IMR-90 (cell line): ENCODE measurements at regions not wholly inside any gene's neighbourhood (a gene's known extent, or its start where the extent isn't known, plus 50 kb on each side); places are given as distances from the start of the nearest gene placed in this dataset.

ENCODE experiments used
- ATAC-seq: fragments of 200-7000 bp; cut with Tn5 transposase; 2 replicates; pipeline ENCODE4 v1.9.1; 2020; ENCODE audit warnings: low read depth, mild to moderate bottlenecking, moderate library complexity
- BruUV-seq: library from RNA; stranded (reverse); fragments of 400-500 nt; replicated peaks from 2 replicates; lab custom pipeline; 2021; lab: Mats Ljungman, UMichigan
- CTCF ChIA-PET: fragments of 300-600 bp; formaldehyde crosslinking; extraction: SDS; loops from one replicate; lab custom pipeline; 2021; ENCODE audit warnings: antibody characterized with exemption; lab: Yijun Ruan, JAX
- POLR2A ChIA-PET: fragments of 300-600 bp; sonication (Branson Sonifier 250); formaldehyde crosslinking; loops from one replicate; lab custom pipeline; 2022; ENCODE audit warnings: antibody characterized with exemption; ENCODE audit not compliant: unreplicated experiment; lab: Charles Lee
- DNase-seq: peaks from one replicate; pipeline ENCODE4 v3.0.0; 2013
- H2AFZ ChIP-seq: replicated peaks from 2 replicates; pipeline ENCODE3; 2013; ENCODE audit warnings: low read length, mild to moderate bottlenecking; ENCODE audit not compliant: poor library complexity
- H2AK5ac ChIP-seq: 2 replicates; pipeline ENCODE4 v1.6.1; 2013; ENCODE audit warnings: low read depth, low read length, inconsistent platforms
- H2AK9ac ChIP-seq: replicated peaks from 2 replicates; pipeline ENCODE3; 2013; ENCODE audit warnings: mild to moderate bottlenecking, low read depth, low read length, moderate library complexity; ENCODE audit not compliant: poor library complexity
- H2BK120ac ChIP-seq: 2 replicates; pipeline ENCODE4 v1.6.1; 2013; ENCODE audit warnings: low read depth, low read length, inconsistent platforms
- H2BK15ac ChIP-seq: 3 replicates; pipeline ENCODE4 v1.6.1; 2013; ENCODE audit warnings: low read depth, low read length, inconsistent platforms
- H2BK20ac ChIP-seq: 2 replicates; pipeline ENCODE4 v1.6.1; 2013; ENCODE audit warnings: low read depth, mild to moderate bottlenecking, inconsistent platforms, low read length, moderate library complexity
- H2BK5ac ChIP-seq: 2 replicates; pipeline ENCODE4 v1.6.1; 2013; ENCODE audit warnings: mild to moderate bottlenecking, low read depth, low read length, inconsistent platforms; ENCODE audit not compliant: poor library complexity, severe bottlenecking
- H3K14ac ChIP-seq: replicated peaks from 2 replicates; pipeline ENCODE4 v1.6.1; 2013; ENCODE audit warnings: low read depth, low read length, inconsistent platforms
- H3K18ac ChIP-seq: 2 replicates; pipeline ENCODE4 v1.6.1; 2013; ENCODE audit warnings: low read depth, low read length, control low read depth
- H3K23ac ChIP-seq: 2 replicates; pipeline ENCODE4 v1.6.1; 2013; ENCODE audit warnings: low read depth, low read length, inconsistent platforms
- H3K27ac ChIP-seq: 2 replicates; pipeline ENCODE4 v1.5.1; 2013; ENCODE audit warnings: mild to moderate bottlenecking, control low read depth, low read length; ENCODE audit not compliant: insufficient read depth
- H3K27me3 ChIP-seq: 2 replicates; pipeline ENCODE4 v1.6.1; 2013; ENCODE audit warnings: low read length; ENCODE audit not compliant: control insufficient read depth, insufficient read depth
- H3K36me3 ChIP-seq: 2 replicates; pipeline ENCODE4 v1.6.1; 2013; ENCODE audit warnings: low read length, mixed read lengths; ENCODE audit not compliant: control insufficient read depth, insufficient read depth
- H3K4ac ChIP-seq: 2 replicates; pipeline ENCODE4 v1.6.1; 2013; ENCODE audit warnings: low read depth, low read length, inconsistent platforms
- H3K4me1 ChIP-seq: 2 replicates; pipeline ENCODE4 v1.6.1; 2013; ENCODE audit warnings: low read length, mixed read lengths; ENCODE audit not compliant: control insufficient read depth, insufficient read depth
- H3K4me2 ChIP-seq: 2 replicates; pipeline ENCODE4 v1.6.1; 2013; ENCODE audit warnings: low read depth, mild to moderate bottlenecking, control low read depth, low read length, moderate library complexity
- H3K4me3 ChIP-seq: 2 replicates; pipeline ENCODE4 v1.5.1; 2013; ENCODE audit warnings: low read depth, mild to moderate bottlenecking, control low read depth, low read length, moderate library complexity; ENCODE audit not compliant: insufficient read depth
- H3K56ac ChIP-seq: 2 replicates; pipeline ENCODE4 v1.6.1; 2013; ENCODE audit warnings: low read length, inconsistent platforms; ENCODE audit not compliant: insufficient read depth; ENCODE audit errors: extremely low read depth
- H3K79me1 ChIP-seq, 2 experiments: 2 replicates each; pipeline ENCODE4 v1.6.1; 2013; ENCODE audit warnings: low read length in 2 of 2, inconsistent platforms in 1 of 2, low read depth in 1 of 2
- H3K9ac ChIP-seq: 2 replicates; pipeline ENCODE4 v1.6.1; 2013; ENCODE audit warnings: low read depth, low read length, control low read depth
- H3K9me1 ChIP-seq: 2 replicates; pipeline ENCODE4 v1.6.1; 2013; ENCODE audit warnings: low read length, inconsistent platforms; ENCODE audit not compliant: insufficient read depth
- H3K9me3 ChIP-seq: 2 replicates; pipeline ENCODE4 v1.6.1; 2013; ENCODE audit warnings: low read length; ENCODE audit not compliant: control insufficient read depth, insufficient read depth
- H4K20me1 ChIP-seq: 2 replicates; pipeline ENCODE4 v1.6.1; 2013; ENCODE audit warnings: low read length, inconsistent platforms; ENCODE audit not compliant: insufficient read depth
- H4K5ac ChIP-seq: 2 replicates; pipeline ENCODE4 v1.6.1; 2013; ENCODE audit warnings: mild to moderate bottlenecking, low read depth, low read length, control low read depth
- H4K8ac ChIP-seq, 2 experiments: 2 replicates each; pipeline ENCODE4 v1.6.1; 2013; ENCODE audit warnings: low read depth in 2 of 2, low read length in 2 of 2, control low read depth in 1 of 2, inconsistent platforms in 1 of 2
- H4K91ac ChIP-seq: 2 replicates; pipeline ENCODE4 v1.6.1; 2013; ENCODE audit warnings: low read depth, low read length, inconsistent platforms; ENCODE audit not compliant: insufficient read depth
- FOS ChIP-seq: fragments of 150-350 bp; IDR thresholded peaks from 2 replicates; pipeline ENCODE4 v1.6.1; 2016; ENCODE audit warnings: low read depth, low read length
- MAZ ChIP-seq: IDR thresholded peaks from 2 replicates; pipeline ENCODE4 v1.6.1; 2012; ENCODE audit warnings: low read depth, mild to moderate bottlenecking, low read length, improper control_type of control experiment, moderate library complexity, borderline replicate concordance
- WGBS, 2 experiments: methylation state at CpG; one replicate each; pipeline versions ENCODE4 v1.1.5 to v1.1.7; 2013; ENCODE audit warnings: missing lambda C conversion rate in 2 of 2; ENCODE audit not compliant: insufficient read length in 1 of 2; ENCODE audit errors: extremely low coverage in 2 of 2; 5-methylcytosine and 5-hydroxymethylcytosine counted together
- dilution Hi-C: fragments of 300-500 bp; cut with HindIII; formaldehyde crosslinking; loops from one replicate; pipeline ENCODE4 v1.14.3; 2018; ENCODE audit warnings: low sequenced_read_pairs; ENCODE audit not compliant: unreplicated experiment
- in situ Hi-C: fragments of 300-500 bp; cut with MboI; formaldehyde crosslinking; loops from 3 replicates; pipeline ENCODE4 v1.14.3; 2019; ENCODE audit warnings: low sequenced_read_pairs, inconsistent platforms, mixed read lengths
- intact Hi-C: fragments of 100-400 bp; cut with micrococcal nuclease; formaldehyde crosslinking; loops from 2 replicates; pipeline ENCODE4 v1.10.0; 2022

DNA sequence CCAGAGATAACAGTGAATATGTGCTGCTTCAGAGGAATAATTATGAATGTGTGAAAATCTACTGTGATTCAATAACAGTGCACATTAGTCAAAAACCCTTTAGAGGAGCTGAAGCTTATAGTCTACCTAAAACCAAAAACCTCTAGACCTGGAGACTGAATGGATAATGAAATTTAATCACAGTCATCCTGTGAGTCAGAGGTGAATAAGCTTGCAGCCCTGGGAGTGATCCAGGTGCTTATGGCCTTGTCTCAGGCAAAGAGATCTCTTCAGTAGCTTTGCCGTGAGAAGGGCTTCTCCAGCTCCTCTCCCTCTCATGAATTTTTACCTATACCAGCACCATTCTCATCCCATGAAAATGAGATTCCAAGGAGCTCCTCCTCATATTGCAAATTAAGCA, 81.3 kb upstream of the RGS4 start:
- peak overlapping the region; percentile 58; the same call in 1 of the 2 replicates for H2BK120ac ChIP-seq
- H4K8ac ChIP-seq, result peak overlapping the region in 1 of 2 experiments; percentile 26; a peak in 1 of 4 replicates
- no peaks in the 10 kb centered on the region; a peak in 1 of 4 replicates for H3K79me1 ChIP-seq
- H3K56ac ChIP-seq, result no peak overlapping the region
- H3K14ac ChIP-seq, result peak overlapping the region; percentile 20; the same call in 1 of the 2 replicates
- H2BK5ac ChIP-seq, result peak overlapping the region; percentile 46
- H3K4ac ChIP-seq, result peak overlapping the region; percentile 60; the same call in 1 of the 2 replicates
- peak overlapping the region; percentile 61; the same call in 1 of the 2 replicates for H2AK5ac ChIP-seq
- POLR2A ChIA-PET, result no interaction called here
- no peaks in the 10 kb centered on the region for H3K9me1 ChIP-seq
- H2AK9ac ChIP-seq, result no peak overlapping the region
- no peak overlapping the region for H3K4me3 ChIP-seq
- H4K5ac ChIP-seq, result no peak overlapping the region
- dilution Hi-C loops, result no loop called here
- intact Hi-C loops, result no loop called here
- peak overlapping the region; percentile 10; the same call in 1 of the 2 replicates for H3K4me2 ChIP-seq
- BruUV-seq, result no TSS peak
- no peaks in the 10 kb centered on the region for H4K20me1 ChIP-seq
- peak overlapping the region; percentile 4; the same call in 1 of the 2 replicates for H4K91ac ChIP-seq
- no peak overlapping the region for H3K23ac ChIP-seq
- H3K27me3 ChIP-seq, result no peaks in the 10 kb centered on the region
- no peak overlapping the region for H2AFZ ChIP-seq
- no peaks in the 10 kb centered on the region for H3K9me3 ChIP-seq
- WGBS, 2 experiments, result no CpG with 5 or more reads among the region's 1 CpG
- in situ Hi-C loops, result no loop called here
- H3K9ac ChIP-seq, result no peak overlapping the region
- peak; percentile 86 for DNase-seq
- no peaks in the 10 kb centered on the region; the same call in 1 of the 2 replicates for H3K4me1 ChIP-seq
- ATAC-seq, result peak; percentile 27; the same call in 1 of the 2 replicates
- TF ChIP-seq FOS (peak; percentile 37; the same call in 1 of the 2 replicates), MAZ (no peak)
- no peak overlapping the region for H2BK15ac ChIP-seq
- H3K18ac ChIP-seq, result no peak overlapping the region
- CTCF ChIA-PET, result interaction anchor here (0.6 kb wide), 1 partner anchor 22 kb away, joined by 3 read pairs; no protein-coding TSS in a partner anchor
- peak overlapping the region; percentile 75; the same call in 1 of the 2 replicates for H2BK20ac ChIP-seq
- H3K36me3 ChIP-seq, result no peaks in the 10 kb centered on the region
- H3K27ac ChIP-seq, result no peak overlapping the region
